Astrocyte (in vitro differentiated cells and primary cell): ENCODE measurements at regions not wholly inside any gene's neighbourhood (a gene's known extent, or its start where the extent isn't known, plus 50 kb on each side); places are given as distances from the start of the nearest gene placed in this dataset.

Experiments
- DNase-seq: peaks from one replicate; pipeline ENCODE4 v3.0.0-alpha.2; 2010; ENCODE audit warnings: low read depth
- FAIRE-seq: peaks from 2 replicates; lab custom pipeline; 2011; peaks lifted over from hg19 to GRCh38; lab: Jason Lieb, UNC
- H2AFZ ChIP-seq: 2 replicates; pipeline ENCODE4 v1.6.0; 2012; ENCODE audit warnings: low read depth, low read length, inconsistent platforms
- H3K27ac ChIP-seq: 2 replicates; pipeline ENCODE4 v1.5.1; 2011; ENCODE audit warnings: low read depth, low read length, inconsistent platforms
- H3K27me3 ChIP-seq: 2 replicates; pipeline ENCODE4 v1.6.0; 2011; ENCODE audit warnings: low read length, inconsistent platforms; ENCODE audit not compliant: insufficient read depth
- H3K36me3 ChIP-seq: 2 replicates; pipeline ENCODE4 v1.5.1; 2011; ENCODE audit warnings: low read length, inconsistent platforms; ENCODE audit not compliant: insufficient read depth
- H3K4me1 ChIP-seq: 2 replicates; pipeline ENCODE4 v1.5.1; 2011; ENCODE audit warnings: low read length, inconsistent platforms; ENCODE audit not compliant: insufficient read depth
- H3K4me2 ChIP-seq: 2 replicates; pipeline ENCODE4 v1.6.0; 2012; ENCODE audit warnings: low read length, inconsistent platforms
- H3K4me3 ChIP-seq: 2 replicates; pipeline ENCODE4 v1.5.1; 2011; ENCODE audit warnings: low read depth, mild to moderate bottlenecking, low read length, inconsistent platforms; ENCODE audit not compliant: insufficient read depth
- H3K79me2 ChIP-seq: 2 replicates; pipeline ENCODE4 v1.6.0; 2012; ENCODE audit warnings: mild to moderate bottlenecking, low read length, inconsistent platforms; ENCODE audit not compliant: insufficient read depth
- H3K9ac ChIP-seq: 2 replicates; pipeline ENCODE4 v1.6.0; 2012; ENCODE audit warnings: mild to moderate bottlenecking, low read length, inconsistent platforms
- H3K9me3 ChIP-seq: 2 replicates; pipeline ENCODE4 v1.5.1; 2012; ENCODE audit warnings: low read depth, mild to moderate bottlenecking, low read length, inconsistent platforms; ENCODE audit not compliant: insufficient read depth
- H4K20me1 ChIP-seq: 2 replicates; pipeline ENCODE4 v1.6.0; 2012; ENCODE audit warnings: low read length, inconsistent platforms; ENCODE audit not compliant: insufficient read depth
- H3K27ac Mint-ChIP-seq: one replicate; pipeline ENCODE4 v1.8.0; 2021; ENCODE audit warnings: mild to moderate bottlenecking, mixed read lengths; ENCODE audit not compliant: unreplicated experiment
- H3K27me3 Mint-ChIP-seq: one replicate; pipeline ENCODE4 v1.8.0; 2021; ENCODE audit warnings: low read depth, mixed read lengths; ENCODE audit not compliant: unreplicated experiment
- H3K36me3 Mint-ChIP-seq: one replicate; pipeline ENCODE4 v1.8.0; 2021; ENCODE audit warnings: low read depth, mixed read lengths; ENCODE audit not compliant: unreplicated experiment
- H3K4me1 Mint-ChIP-seq: one replicate; pipeline ENCODE4 v1.8.0; 2021; ENCODE audit warnings: low read depth, mixed read lengths; ENCODE audit not compliant: unreplicated experiment
- H3K4me3 Mint-ChIP-seq: one replicate; pipeline ENCODE4 v1.8.0; 2021; ENCODE audit warnings: mild to moderate bottlenecking, moderate library complexity, mixed read lengths; ENCODE audit not compliant: unreplicated experiment
- H3K9me3 Mint-ChIP-seq: one replicate; pipeline ENCODE4 v1.8.0; 2021; ENCODE audit warnings: mild to moderate bottlenecking, mixed read lengths; ENCODE audit not compliant: unreplicated experiment
- CTCF ChIP-seq: IDR thresholded peaks from 2 replicates; pipeline ENCODE4 v1.5.1; 2011; ENCODE audit warnings: low read depth, mild to moderate bottlenecking, inconsistent platforms, low read length, moderate library complexity; ENCODE audit not compliant: insufficient read depth
- EZH2 ChIP-seq: IDR thresholded peaks from 2 replicates; pipeline ENCODE4 v1.6.1; 2012; ENCODE audit warnings: mild to moderate bottlenecking, low read length, inconsistent platforms; ENCODE audit not compliant: insufficient read depth

GRCh38 chr9:16356196-16356765 is 514.2 kb downstream of the BNC2 start:
- H3K4me1 Mint-ChIP-seq, result peaks cover 3% of the 10 kb centered on the region
- H3K4me1 ChIP-seq, result no peaks in the 10 kb centered on the region
- DNase-seq, result no peak
- H3K36me3 Mint-ChIP-seq, result no peaks in the 10 kb centered on the region
- H3K4me3 ChIP-seq, result no peak overlapping the region
- no peak overlapping the region for H3K27ac Mint-ChIP-seq
- no peaks in the 10 kb centered on the region for H3K36me3 ChIP-seq
- TF ChIP-seq CTCF (no peak), EZH2 (no peak)
- no peaks in the 10 kb centered on the region for H4K20me1 ChIP-seq
- no peak for FAIRE-seq
- no peak overlapping the region for H3K9ac ChIP-seq
- H3K4me3 Mint-ChIP-seq, result no peak overlapping the region
- H3K79me2 ChIP-seq, result no peaks in the 10 kb centered on the region
- H3K9me3 Mint-ChIP-seq, result peaks cover 7% of the 10 kb centered on the region
- H3K9me3 ChIP-seq, result peaks cover 2% of the 10 kb centered on the region
- peaks cover 3% of the 10 kb centered on the region for H3K27me3 Mint-ChIP-seq
- no peak overlapping the region for H3K4me2 ChIP-seq
- no peak overlapping the region for H2AFZ ChIP-seq
- no peaks in the 10 kb centered on the region for H3K27me3 ChIP-seq
- H3K27ac ChIP-seq, result no peak overlapping the region

GRCh38 chr9:16357828-16358227 is 512.6 kb downstream of the BNC2 start:
- no peak overlapping the region for H3K4me3 ChIP-seq
- no peaks in the 10 kb centered on the region for H3K79me2 ChIP-seq
- H3K27me3 ChIP-seq, result no peaks in the 10 kb centered on the region
- peaks cover 7% of the 10 kb centered on the region for H3K9me3 Mint-ChIP-seq
- no peak overlapping the region for H3K27ac ChIP-seq
- no peak overlapping the region for H2AFZ ChIP-seq
- H3K4me1 Mint-ChIP-seq, result peaks cover 3% of the 10 kb centered on the region
- no peak for TF ChIP-seq EZH2
- TF ChIP-seq CTCF, result no peak
- no peak overlapping the region for H3K4me2 ChIP-seq
- H3K9me3 ChIP-seq, result peaks cover 2% of the 10 kb centered on the region
- DNase-seq (no peak), FAIRE-seq (no peak)
- no peaks in the 10 kb centered on the region for H3K36me3 ChIP-seq
- no peaks in the 10 kb centered on the region for H4K20me1 ChIP-seq
- H3K27ac Mint-ChIP-seq, result no peak overlapping the region
- no peaks in the 10 kb centered on the region for H3K36me3 Mint-ChIP-seq
- no peak overlapping the region for H3K9ac ChIP-seq
- no peak overlapping the region for H3K4me3 Mint-ChIP-seq
- peaks cover 7% of the 10 kb centered on the region for H3K27me3 Mint-ChIP-seq
- H3K4me1 ChIP-seq, result no peaks in the 10 kb centered on the region

- Histone ChIP-seq H3K4me1 (no peaks in the 10 kb centered on the region), H2AFZ (no peak overlapping the region), H3K4me3 (no peak overlapping the region), H3K27ac (no peak overlapping the region), H4K20me1 (no peaks in the 10 kb centered on the region), H3K27me3 (no peaks in the 10 kb centered on the region), H3K4me2 (no peak overlapping the region), H3K9ac (no peak overlapping the region), H3K9me3 (peaks cover 2% of the 10 kb centered on the region), H3K79me2 (no peaks in the 10 kb centered on the region), H3K36me3 (no peaks in the 10 kb centered on the region)
- Mint-ChIP-seq H3K4me1 (peaks cover 3% of the 10 kb centered on the region), H3K9me3 (peaks cover 7% of the 10 kb centered on the region), H3K27ac (no peak overlapping the region), H3K4me3 (no peak overlapping the region), H3K27me3 (peaks cover 9% of the 10 kb centered on the region), H3K36me3 (peaks cover 2% of the 10 kb centered on the region)
- TF ChIP-seq EZH2 (no peak), CTCF (no peak)
- FAIRE-seq, result no peak
- DNase-seq, result no peak
Observed at GRCh38 chr9:16358751-16359150, 511.7 kb downstream of the BNC2 start.
